ENCODE measurements at regions not wholly inside any gene's neighbourhood (a gene's known extent, or its start where the extent isn't known, plus 50 kb on each side); places are given as distances from the start of the nearest gene placed in this dataset.

DNA sequence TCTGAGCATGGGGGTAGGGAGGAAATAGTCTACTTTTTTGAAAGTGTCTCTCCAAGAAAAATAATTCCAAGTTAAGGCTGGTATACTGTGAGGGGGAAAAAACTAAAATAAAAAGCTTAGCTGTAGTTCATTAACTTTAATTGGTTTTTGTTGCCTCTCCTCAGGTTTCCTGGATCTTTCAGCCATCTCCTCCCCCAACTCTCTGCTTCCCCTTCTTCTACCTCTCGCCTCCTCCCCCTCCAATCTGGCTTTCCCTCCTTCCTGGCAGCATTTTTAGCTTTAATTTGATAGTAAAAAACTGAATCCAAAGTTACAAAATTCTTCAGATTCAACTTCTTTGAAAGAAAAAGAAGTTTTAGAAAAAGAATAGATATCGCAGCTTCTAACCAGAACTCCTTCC, 462.6 kb downstream of the CETN3 start:
- no peak overlapping the region for H2BK20ac ChIP-seq (ENCODE audit: low read length)
- CTCF ChIA-PET (ENCODE audit: partially characterized antibody): no interaction called here
- no peak for DNase-seq (ENCODE audit: low read depth in 1 of 2, low spot score in 2 of 2)
- H3K4ac ChIP-seq (replicated peaks; ENCODE audit: insufficient read length, low read depth, low read length): no peak overlapping the region
- H3K56ac ChIP-seq (replicated peaks; ENCODE audit: insufficient read length, low read depth, low read length): no peak overlapping the region
- no peaks in the 10 kb centered on the region for H4K20me1 ChIP-seq (replicated peaks in 1 of 2; ENCODE audit: control insufficient read depth in 1 of 2, insufficient read depth in 2 of 2, low read length in 2 of 2)
- H2BK5ac ChIP-seq (ENCODE audit: low read depth, low read length): no peak overlapping the region
- 89% methylated on average over 2 of the region's 2 CpGs; no CpG with 5 or more reads in 1 of the 2 experiments for WGBS, 2 experiments (ENCODE audit: extremely low coverage in 1 of 2, insufficient coverage in 1 of 2, insufficient read length in 1 of 2, insufficient replicate concordance in 2 of 2, low coverage in 1 of 2, low lambda C conversion rate in 2 of 2, missing lambda C conversion rate in 1 of 2)
- no peaks in the 10 kb centered on the region for H3K9me3 ChIP-seq (ENCODE audit: insufficient read depth in 2 of 2, low read depth in 1 of 2, low read length in 1 of 2)
- no peak overlapping the region for H3K4me2 ChIP-seq (ENCODE audit: insufficient read depth in 1 of 2, low read depth in 2 of 2, low read length in 2 of 2)
- H3K9ac ChIP-seq (replicated peaks in 1 of 4; ENCODE audit: extremely low read depth in 1 of 4, low read depth in 3 of 4, low read length in 3 of 4): no peak overlapping the region
- no peak overlapping the region for H4K8ac ChIP-seq (ENCODE audit: extremely low read depth, insufficient read depth, low read length)
- no peak overlapping the region for H2BK15ac ChIP-seq (ENCODE audit: low read length)
- no peak overlapping the region for H3K4me3 ChIP-seq (ENCODE audit: extremely low read depth in 1 of 4, insufficient read depth in 2 of 4, low read depth in 3 of 4, low read length in 4 of 4)
- H3K23me2 ChIP-seq (ENCODE audit: low read depth, low read length): no peaks in the 10 kb centered on the region
- H3K14ac ChIP-seq (ENCODE audit: insufficient read length): no peak overlapping the region
- POLR2A ChIA-PET (ENCODE audit: partially characterized antibody): no interaction called here
- H4K91ac ChIP-seq (replicated peaks; ENCODE audit: insufficient read length, low read length): no peak overlapping the region
- no peak overlapping the region for H4K5ac ChIP-seq (ENCODE audit: insufficient read length, low read depth, low read length)
- H3K36me3 ChIP-seq (ENCODE audit: control insufficient read depth in 2 of 4, insufficient read depth in 4 of 4, low read length in 3 of 4): no peaks in the 10 kb centered on the region
- no peaks in the 10 kb centered on the region for H3K4me1 ChIP-seq (replicated peaks in 1 of 4; ENCODE audit: control insufficient read depth in 3 of 4, insufficient read depth in 4 of 4, low read length in 3 of 4)
- H3K23ac ChIP-seq (ENCODE audit: insufficient read length): no peak overlapping the region
- H2AFZ ChIP-seq (ENCODE audit: low read length): no peak overlapping the region
- no peak for FAIRE-seq
- no peaks in the 10 kb centered on the region for H3K79me2 ChIP-seq (ENCODE audit: control insufficient read depth in 1 of 2, insufficient read depth in 2 of 2, low read length in 2 of 2)
- H3K18ac ChIP-seq (ENCODE audit: extremely low read depth, low read length): no peak overlapping the region
- H3K27ac ChIP-seq (ENCODE audit: low read depth, low read length): no peak overlapping the region
- H2AK5ac ChIP-seq (ENCODE audit: low read depth, low read length): no peak overlapping the region
- no peak overlapping the region for H2BK12ac ChIP-seq (ENCODE audit: low read depth, low read length)
- H2BK120ac ChIP-seq (replicated peaks; ENCODE audit: low read depth, low read length): no peak overlapping the region
- H3K79me1 ChIP-seq (ENCODE audit: low read depth, low read length): no peaks in the 10 kb centered on the region
- no peaks in the 10 kb centered on the region for H3K27me3 ChIP-seq (replicated peaks in 1 of 4; ENCODE audit: control insufficient read depth in 3 of 4, extremely low read depth in 1 of 4, insufficient read depth in 3 of 4, low read length in 3 of 4)
- no peak for TF ChIP-seq EGR1 (IDR thresholded peaks at IDR 0.05; ENCODE audit: borderline replicate concordance, low read depth, low read length)
- TF ChIP-seq NRF1 (IDR thresholded peaks at IDR 0.05; ENCODE audit: low read depth, low read length): no peak
- TF ChIP-seq RNF2 (IDR thresholded peaks at IDR 0.05; ENCODE audit: borderline replicate concordance, low read depth, low read length, missing control alignments, poor library complexity, severe bottlenecking): no peak
- no peak for TF ChIP-seq TAF1 (IDR thresholded peaks at IDR 0.05; ENCODE audit: low read depth, low read length)
- TF ChIP-seq ZNF274 (IDR thresholded peaks at IDR 0.05; ENCODE audit: borderline replicate concordance, extremely low read depth, low read length): no peak
- no peak for TF ChIP-seq TAF7 (optimal IDR thresholded peaks at IDR 0.05; ENCODE audit: borderline replicate concordance, low read depth, low read length)
- no peak for TF ChIP-seq POLR2AphosphoS5 (IDR thresholded peaks at IDR 0.05; ENCODE audit: low read depth, low read length)
- TF ChIP-seq BRCA1 (IDR thresholded peaks at IDR 0.05; ENCODE audit: low read depth, low read length): no peak
- TF ChIP-seq SIRT6 (IDR thresholded peaks at IDR 0.05; ENCODE audit: low read length): no peak
- no peak for TF ChIP-seq ATF2 (IDR thresholded peaks at IDR 0.05; ENCODE audit: low read length)
- TF ChIP-seq SP4 (IDR thresholded peaks at IDR 0.05; ENCODE audit: low read length): no peak
- no peak for TF ChIP-seq HDAC6 (IDR thresholded peaks at IDR 0.05; ENCODE audit: low read depth, low read length)
- TF ChIP-seq CHD2 (IDR thresholded peaks at IDR 0.05; ENCODE audit: low read length): no peak
- TF ChIP-seq CBX8 (IDR thresholded peaks at IDR 0.05; ENCODE audit: borderline replicate concordance, low read depth, low read length): no peak
- TF ChIP-seq CHD1 (IDR thresholded peaks at IDR 0.05; ENCODE audit: low read depth, low read length): no peak
